ENCODE measurements at regions not wholly inside any gene's neighbourhood (a gene's known extent, or its start where the extent isn't known, plus 50 kb on each side); places are given as distances from the start of the nearest gene placed in this dataset.
A peak's percentile ranks its signal among the peaks of the same experiment; 100 is the strongest.

- Histone ChIP-seq H3K27ac (ENCODE audit: low read length in 2 of 2) (no peak overlapping the region), H2AFZ (ENCODE audit: insufficient read depth, low read depth, low read length, poor library complexity, severe bottlenecking) (no peak overlapping the region), H3K4me1 (ENCODE audit: control insufficient read depth in 2 of 2, insufficient read depth in 2 of 2, low read length in 2 of 2) (peaks cover 18 to 33% of the 10 kb centered on the region in 2 donors), H3K36me3 (replicated peaks in 1 of 2; ENCODE audit: control extremely low read depth in 1 of 2, control insufficient read depth in 1 of 2, extremely low read depth in 1 of 2, insufficient read depth in 2 of 2, low read length in 1 of 2) (no peaks in the 10 kb centered on the region), H3K4me2 (replicated peaks; ENCODE audit: low read depth, low read length, poor library complexity, severe bottlenecking) (peak overlapping the region; percentile 22), H3K79me2 (ENCODE audit: control insufficient read depth, insufficient read depth, low read length) (peaks cover 10% of the 10 kb centered on the region), H3K4me3 (ENCODE audit: control extremely low read depth in 1 of 5, extremely low read depth in 1 of 5, insufficient read depth in 1 of 5, low read depth in 2 of 5, low read length in 4 of 5) (no peak overlapping the region), H3K9ac (ENCODE audit: low read length) (no peak overlapping the region), H3K27me3 (replicated peaks in 1 of 4; ENCODE audit: control extremely low read depth in 1 of 4, control insufficient read depth in 3 of 4, insufficient read depth in 4 of 4, low read length in 3 of 4) (no peaks in the 10 kb centered on the region), H4K20me1 (ENCODE audit: control insufficient read depth, insufficient read depth, low read length, poor library complexity, severe bottlenecking) (no peaks in the 10 kb centered on the region), H3K9me3 (ENCODE audit: control extremely low read depth in 1 of 3, control insufficient read depth in 2 of 3, insufficient read depth in 1 of 3, low read length in 2 of 3) (no peaks in the 10 kb centered on the region)
- no peak overlapping the region for H3K4me3 Mint-ChIP-seq
- DNase-seq (no peak), ATAC-seq (ENCODE audit: low read depth) (no peak)
- no peak overlapping the region for H3K27ac Mint-ChIP-seq
- intact Hi-C loops (cut with micrococcal nuclease) = no loop called here
- TF ChIP-seq EZH2 (IDR thresholded peaks at IDR 0.05; ENCODE audit: borderline replicate concordance, insufficient read depth, low read depth, low read length, poor library complexity, severe bottlenecking) = no peak
- TF ChIP-seq, protein P1, sequence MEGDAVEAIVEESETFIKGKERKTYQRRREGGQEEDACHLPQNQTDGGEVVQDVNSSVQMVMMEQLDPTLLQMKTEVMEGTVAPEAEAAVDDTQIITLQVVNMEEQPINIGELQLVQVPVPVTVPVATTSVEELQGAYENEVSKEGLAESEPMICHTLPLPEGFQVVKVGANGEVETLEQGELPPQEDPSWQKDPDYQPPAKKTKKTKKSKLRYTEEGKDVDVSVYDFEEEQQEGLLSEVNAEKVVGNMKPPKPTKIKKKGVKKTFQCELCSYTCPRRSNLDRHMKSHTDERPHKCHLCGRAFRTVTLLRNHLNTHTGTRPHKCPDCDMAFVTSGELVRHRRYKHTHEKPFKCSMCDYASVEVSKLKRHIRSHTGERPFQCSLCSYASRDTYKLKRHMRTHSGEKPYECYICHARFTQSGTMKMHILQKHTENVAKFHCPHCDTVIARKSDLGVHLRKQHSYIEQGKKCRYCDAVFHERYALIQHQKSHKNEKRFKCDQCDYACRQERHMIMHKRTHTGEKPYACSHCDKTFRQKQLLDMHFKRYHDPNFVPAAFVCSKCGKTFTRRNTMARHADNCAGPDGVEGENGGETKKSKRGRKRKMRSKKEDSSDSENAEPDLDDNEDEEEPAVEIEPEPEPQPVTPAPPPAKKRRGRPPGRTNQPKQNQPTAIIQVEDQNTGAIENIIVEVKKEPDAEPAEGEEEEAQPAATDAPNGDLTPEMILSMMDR (IDR thresholded peaks at IDR 0.05) = no peak
- peaks cover 23% of the 10 kb centered on the region for H3K4me1 Mint-ChIP-seq
- H3K27me3 Mint-ChIP-seq = no peaks in the 10 kb centered on the region
- ChIA-PET POLR2A (no interaction called here), CTCF (interaction anchor here (1.2 kb wide), 1 partner anchor 10 kb away, joined by 3 read pairs; no protein-coding TSS in a partner anchor)
- H3K9me3 Mint-ChIP-seq (ENCODE audit: insufficient read depth) = peaks cover 2% of the 10 kb centered on the region
- WGBS (ENCODE audit: insufficient coverage) = 86% methylated on average over 1 of the region's 5 CpGs
Measured at GRCh38 chr13:33537026-33537425, 251.5 kb upstream of the STARD13 start.

- CTCF ChIA-PET = no interaction called here
- H2AFZ ChIP-seq (ENCODE audit: insufficient read depth, low read depth, low read length, poor library complexity, severe bottlenecking) = peak overlapping the region; percentile 16
Measured at GRCh38 chr13:33537676-33538075, 252.1 kb upstream of the STARD13 start.

More at GRCh38 chr13:33537676-33538075, 252.1 kb upstream of the STARD13 start:
- DNase-seq (peak; percentile 21), ATAC-seq (ENCODE audit: low read depth) (no peak)
- H3K4me1 Mint-ChIP-seq = peaks cover 26% of the 10 kb centered on the region
- Histone ChIP-seq H3K27ac (ENCODE audit: low read length in 2 of 2) (peak overlapping the region in 1 of 2 donors; percentile 1), H3K9ac (ENCODE audit: low read length) (peak overlapping the region; percentile 1), H3K27me3 (replicated peaks in 1 of 4; ENCODE audit: control extremely low read depth in 1 of 4, control insufficient read depth in 3 of 4, insufficient read depth in 4 of 4, low read length in 3 of 4) (no peaks in the 10 kb centered on the region), H3K79me2 (ENCODE audit: control insufficient read depth, insufficient read depth, low read length) (peaks cover 10% of the 10 kb centered on the region), H3K4me3 (ENCODE audit: control extremely low read depth in 1 of 5, extremely low read depth in 1 of 5, insufficient read depth in 1 of 5, low read depth in 2 of 5, low read length in 4 of 5) (no peak overlapping the region), H3K9me3 (ENCODE audit: control extremely low read depth in 1 of 3, control insufficient read depth in 2 of 3, insufficient read depth in 1 of 3, low read length in 2 of 3) (no peaks in the 10 kb centered on the region), H4K20me1 (ENCODE audit: control insufficient read depth, insufficient read depth, low read length, poor library complexity, severe bottlenecking) (no peaks in the 10 kb centered on the region), H3K4me2 (replicated peaks; ENCODE audit: low read depth, low read length, poor library complexity, severe bottlenecking) (no peak overlapping the region), H3K36me3 (replicated peaks in 1 of 2; ENCODE audit: control extremely low read depth in 1 of 2, control insufficient read depth in 1 of 2, extremely low read depth in 1 of 2, insufficient read depth in 2 of 2, low read length in 1 of 2) (no peaks in the 10 kb centered on the region), H3K4me1 (ENCODE audit: control insufficient read depth in 2 of 2, insufficient read depth in 2 of 2, low read length in 2 of 2) (peaks cover 18 to 33% of the 10 kb centered on the region in 2 donors)
- POLR2A ChIA-PET = no interaction called here
- no peaks in the 10 kb centered on the region for H3K27me3 Mint-ChIP-seq
- peaks cover 2% of the 10 kb centered on the region for H3K9me3 Mint-ChIP-seq (ENCODE audit: insufficient read depth)
- H3K4me3 Mint-ChIP-seq = peak overlapping the region; percentile 6
- H3K27ac Mint-ChIP-seq = no peak overlapping the region
- WGBS (ENCODE audit: insufficient coverage) = no CpG with 5 or more reads among the region's 2 CpGs
- TF ChIP-seq, protein P1 (IDR thresholded peaks at IDR 0.05) = no peak
- no peak for TF ChIP-seq EZH2 (IDR thresholded peaks at IDR 0.05; ENCODE audit: borderline replicate concordance, insufficient read depth, low read depth, low read length, poor library complexity, severe bottlenecking)
- intact Hi-C loops (cut with micrococcal nuclease) = no loop called here

Measured in B cell (primary cell).